ENCODE measurements at regions not wholly inside any gene's neighbourhood (a gene's known extent, or its start where the extent isn't known, plus 50 kb on each side); places are given as distances from the start of the nearest gene placed in this dataset.
A peak's percentile ranks its signal among the peaks of the same experiment; 100 is the strongest.

DNA sequence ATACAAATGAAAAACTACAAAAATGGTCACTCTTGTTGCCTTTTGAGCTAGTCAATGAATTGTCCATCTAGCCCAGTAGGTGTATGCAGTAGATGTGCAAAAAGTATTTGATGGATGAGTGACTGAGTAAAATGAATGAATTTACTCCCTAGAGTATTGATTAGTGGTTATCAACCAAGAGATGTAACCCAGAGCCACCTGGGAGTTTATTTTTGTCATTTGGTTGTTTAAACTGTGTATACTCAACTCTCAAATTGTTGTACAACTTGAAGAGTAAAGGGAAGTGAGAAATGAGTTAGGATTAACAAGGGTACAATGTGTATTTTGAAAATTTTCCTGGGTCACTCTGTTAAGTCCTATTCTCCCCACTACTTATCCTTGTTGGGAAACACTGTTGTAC, 124.1 kb upstream of the TMCO5A start:
- no peaks in the 10 kb centered on the region for H3K36me3 ChIP-seq (ENCODE audit: control insufficient read depth, insufficient read depth, low read length)
- DNase-seq (ENCODE audit: low read depth in 2 of 2), result no peak
- no peaks in the 10 kb centered on the region for H3K9me3 ChIP-seq (ENCODE audit: control insufficient read depth, insufficient read depth, low read depth, low read length)
- no peak overlapping the region for H3K9ac ChIP-seq (ENCODE audit: insufficient read depth, low read length)
- no peak for TF ChIP-seq EZH2 (IDR thresholded peaks at IDR 0.05; ENCODE audit: low read length, missing control alignments)
- TF ChIP-seq, protein P1, sequence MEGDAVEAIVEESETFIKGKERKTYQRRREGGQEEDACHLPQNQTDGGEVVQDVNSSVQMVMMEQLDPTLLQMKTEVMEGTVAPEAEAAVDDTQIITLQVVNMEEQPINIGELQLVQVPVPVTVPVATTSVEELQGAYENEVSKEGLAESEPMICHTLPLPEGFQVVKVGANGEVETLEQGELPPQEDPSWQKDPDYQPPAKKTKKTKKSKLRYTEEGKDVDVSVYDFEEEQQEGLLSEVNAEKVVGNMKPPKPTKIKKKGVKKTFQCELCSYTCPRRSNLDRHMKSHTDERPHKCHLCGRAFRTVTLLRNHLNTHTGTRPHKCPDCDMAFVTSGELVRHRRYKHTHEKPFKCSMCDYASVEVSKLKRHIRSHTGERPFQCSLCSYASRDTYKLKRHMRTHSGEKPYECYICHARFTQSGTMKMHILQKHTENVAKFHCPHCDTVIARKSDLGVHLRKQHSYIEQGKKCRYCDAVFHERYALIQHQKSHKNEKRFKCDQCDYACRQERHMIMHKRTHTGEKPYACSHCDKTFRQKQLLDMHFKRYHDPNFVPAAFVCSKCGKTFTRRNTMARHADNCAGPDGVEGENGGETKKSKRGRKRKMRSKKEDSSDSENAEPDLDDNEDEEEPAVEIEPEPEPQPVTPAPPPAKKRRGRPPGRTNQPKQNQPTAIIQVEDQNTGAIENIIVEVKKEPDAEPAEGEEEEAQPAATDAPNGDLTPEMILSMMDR (conservative IDR thresholded peaks at IDR 0.05 in 1 of 2, IDR thresholded peaks at IDR 0.05 in 1 of 2; ENCODE audit: low read depth in 1 of 2, low read length in 2 of 2), result no peak
- no peak overlapping the region for H3K4me2 ChIP-seq (ENCODE audit: extremely low read depth, insufficient read depth, low read length)
- no peak overlapping the region for H3K27ac ChIP-seq (ENCODE audit: insufficient read depth, low read length)
- H3K4me1 ChIP-seq (ENCODE audit: control insufficient read depth, extremely low read depth, insufficient read depth, low read length), result no peaks in the 10 kb centered on the region
- no peaks in the 10 kb centered on the region for H3K79me2 ChIP-seq (ENCODE audit: control insufficient read depth, insufficient read depth, low read length)
- peaks cover 2% of the 10 kb centered on the region for H3K27me3 ChIP-seq (ENCODE audit: control insufficient read depth, insufficient read depth, low read length)
- no peaks in the 10 kb centered on the region for H4K20me1 ChIP-seq (ENCODE audit: control insufficient read depth, extremely low read depth, insufficient read depth, low read length)
- H3K4me3 ChIP-seq (replicated peaks in 1 of 4; ENCODE audit: control extremely low read depth in 1 of 4, insufficient read depth in 1 of 4, low read depth in 3 of 4, low read length in 4 of 4), result no peak overlapping the region
- H2AFZ ChIP-seq (ENCODE audit: low read length), result no peak overlapping the region

DNA sequence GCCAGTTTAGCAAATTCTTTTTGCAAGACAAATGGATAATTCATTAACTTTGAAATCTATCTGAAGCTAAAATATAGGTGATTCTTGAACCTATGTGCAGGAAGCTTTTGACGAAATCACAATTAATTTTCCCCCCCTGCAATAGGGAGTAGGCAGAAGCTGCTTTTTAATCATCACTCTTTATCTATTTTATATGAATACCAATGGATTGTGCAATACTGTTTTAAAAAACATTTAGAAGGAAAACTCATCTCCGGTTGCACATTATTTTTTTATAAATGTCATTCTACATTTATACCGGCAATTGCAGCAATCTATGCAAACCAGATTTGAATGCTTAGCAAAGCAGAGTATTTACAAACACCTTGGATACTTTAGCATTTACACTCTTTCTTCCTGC, 121.1 kb upstream of the TMCO5A start:
- Histone ChIP-seq H3K9me3 (ENCODE audit: control insufficient read depth, insufficient read depth, low read depth, low read length) (no peaks in the 10 kb centered on the region), H3K9ac (ENCODE audit: insufficient read depth, low read length) (no peak overlapping the region)
- TF ChIP-seq, protein P1 (conservative IDR thresholded peaks at IDR 0.05 in 1 of 2, IDR thresholded peaks at IDR 0.05 in 1 of 2; ENCODE audit: low read depth in 1 of 2, low read length in 2 of 2), result no peak
- TF ChIP-seq EZH2 (IDR thresholded peaks at IDR 0.05; ENCODE audit: low read length, missing control alignments), result no peak

DNA sequence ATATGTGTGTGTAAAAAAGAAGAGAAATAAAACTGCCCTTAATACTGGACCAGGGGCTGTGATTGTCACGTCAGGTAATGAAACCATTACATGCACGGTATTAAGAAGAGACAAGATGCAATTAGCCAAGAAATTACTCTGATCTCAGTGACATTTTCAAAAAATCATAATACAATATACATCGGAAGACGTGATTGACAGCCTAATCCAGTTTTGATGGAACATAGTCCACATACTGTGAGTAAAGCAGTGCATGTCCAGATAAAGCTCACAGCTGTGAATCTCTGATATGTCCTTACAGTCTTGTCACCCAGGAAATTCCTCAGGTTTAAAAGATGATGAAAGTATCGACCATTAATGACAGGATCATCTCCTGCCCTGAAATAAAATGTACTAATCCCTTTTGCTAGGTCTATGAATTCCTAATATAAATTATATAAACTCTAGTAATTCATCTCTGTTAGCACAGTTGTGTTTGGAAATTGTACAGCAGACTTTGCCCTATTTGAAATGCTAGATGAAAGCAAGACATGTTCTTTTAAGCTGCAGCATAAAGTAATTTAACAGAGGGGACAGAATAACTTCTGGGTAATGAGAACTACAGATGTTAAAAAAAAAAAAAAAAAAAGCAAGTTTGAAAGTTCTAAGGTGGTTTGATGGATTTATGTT, 119.5 kb upstream of the TMCO5A start:
- Histone ChIP-seq H3K9ac (ENCODE audit: insufficient read depth, low read length) (no peak overlapping the region), H3K79me2 (ENCODE audit: control insufficient read depth, insufficient read depth, low read length) (no peaks in the 10 kb centered on the region), H3K27me3 (ENCODE audit: control insufficient read depth, insufficient read depth, low read length) (peaks cover 2% of the 10 kb centered on the region), H3K27ac (ENCODE audit: insufficient read depth, low read length) (no peak overlapping the region), H2AFZ (ENCODE audit: low read length) (no peak overlapping the region), H3K36me3 (ENCODE audit: control insufficient read depth, insufficient read depth, low read length) (no peaks in the 10 kb centered on the region), H4K20me1 (ENCODE audit: control insufficient read depth, extremely low read depth, insufficient read depth, low read length) (no peaks in the 10 kb centered on the region), H3K4me3 (replicated peaks in 1 of 4; ENCODE audit: control extremely low read depth in 1 of 4, insufficient read depth in 1 of 4, low read depth in 3 of 4, low read length in 4 of 4) (no peak overlapping the region), H3K9me3 (ENCODE audit: control insufficient read depth, insufficient read depth, low read depth, low read length) (no peaks in the 10 kb centered on the region), H3K4me1 (ENCODE audit: control insufficient read depth, extremely low read depth, insufficient read depth, low read length) (no peaks in the 10 kb centered on the region), H3K4me2 (ENCODE audit: extremely low read depth, insufficient read depth, low read length) (no peak overlapping the region)
- TF ChIP-seq EZH2 (IDR thresholded peaks at IDR 0.05; ENCODE audit: low read length, missing control alignments), result no peak
- TF ChIP-seq, protein P1 (conservative IDR thresholded peaks at IDR 0.05 in 1 of 2, IDR thresholded peaks at IDR 0.05 in 1 of 2; ENCODE audit: low read depth in 1 of 2, low read length in 2 of 2), result no peak
- DNase-seq (ENCODE audit: low read depth in 2 of 2), result no peak

More for the DNA sequence above, 121.1 kb upstream of the TMCO5A start:
- DNase-seq (ENCODE audit: low read depth in 2 of 2), result peak in 1 of 2 donors; percentile 14
- Histone ChIP-seq H3K4me1 (ENCODE audit: control insufficient read depth, extremely low read depth, insufficient read depth, low read length) (no peaks in the 10 kb centered on the region), H3K27me3 (ENCODE audit: control insufficient read depth, insufficient read depth, low read length) (peaks cover 2% of the 10 kb centered on the region), H3K36me3 (ENCODE audit: control insufficient read depth, insufficient read depth, low read length) (no peaks in the 10 kb centered on the region), H3K79me2 (ENCODE audit: control insufficient read depth, insufficient read depth, low read length) (no peaks in the 10 kb centered on the region), H3K27ac (ENCODE audit: insufficient read depth, low read length) (no peak overlapping the region), H2AFZ (ENCODE audit: low read length) (no peak overlapping the region), H3K4me3 (replicated peaks in 1 of 4; ENCODE audit: control extremely low read depth in 1 of 4, insufficient read depth in 1 of 4, low read depth in 3 of 4, low read length in 4 of 4) (no peak overlapping the region), H3K4me2 (ENCODE audit: extremely low read depth, insufficient read depth, low read length) (no peak overlapping the region), H4K20me1 (ENCODE audit: control insufficient read depth, extremely low read depth, insufficient read depth, low read length) (no peaks in the 10 kb centered on the region)

Measured in fibroblast of lung (primary cell).